ENCODE measurements at regions not wholly inside any gene's neighbourhood (a gene's known extent, or its start where the extent isn't known, plus 50 kb on each side); places are given as distances from the start of the nearest gene placed in this dataset.
"Not testable (repeated sequence)": the region's sequence is repeated elsewhere in the genome, so short reads cannot be mapped to it uniquely, and the experiment has no call there.

- Mint-ChIP-seq H3K4me3 (no peak overlapping the region), H3K9me3 (ENCODE audit: insufficient read depth) (peaks cover 5% of the 10 kb centered on the region), H3K36me3 (ENCODE audit: low read depth) (no peaks in the 10 kb centered on the region), H3K4me1 (ENCODE audit: low read depth) (no peaks in the 10 kb centered on the region), H3K27me3 (ENCODE audit: low read depth) (no peaks in the 10 kb centered on the region), H3K27ac (no peak overlapping the region)
- no peak for ATAC-seq
- ChIA-PET CTCF (no interaction called here), POLR2A (no interaction called here)
- DNase-seq, result no peak
Observed at GRCh38 chr4:101669138-101669831, 121.2 kb upstream of the BANK1 start.

GRCh38 chr4:101667348-101667747, 123.2 kb upstream of the BANK1 start:
- POLR2A ChIA-PET, result no interaction called here
- no peak overlapping the region for H3K27ac Mint-ChIP-seq
- ATAC-seq (no peak), DNase-seq (no peak)
- H3K9me3 Mint-ChIP-seq (ENCODE audit: insufficient read depth), result no peaks in the 10 kb centered on the region
- H3K4me3 Mint-ChIP-seq, result no peak overlapping the region
- no peaks in the 10 kb centered on the region for H3K4me1 Mint-ChIP-seq (ENCODE audit: low read depth)
- H3K27me3 Mint-ChIP-seq (ENCODE audit: low read depth), result no peaks in the 10 kb centered on the region
- CTCF ChIA-PET, result no interaction called here
- H3K36me3 Mint-ChIP-seq (ENCODE audit: low read depth), result no peaks in the 10 kb centered on the region

GRCh38 chr4:101660607-101661006, 129.9 kb upstream of the BANK1 start:
- DNase-seq (no peak), ATAC-seq (no peak)
- no peak overlapping the region for H3K4me3 Mint-ChIP-seq
- H3K36me3 Mint-ChIP-seq (ENCODE audit: low read depth), result no peaks in the 10 kb centered on the region
- peaks cover 8% of the 10 kb centered on the region for H3K27me3 Mint-ChIP-seq (ENCODE audit: low read depth)
- H3K9me3 Mint-ChIP-seq (ENCODE audit: insufficient read depth), result no peaks in the 10 kb centered on the region
- CTCF ChIA-PET, result no interaction called here
- POLR2A ChIA-PET, result no interaction called here
- H3K4me1 Mint-ChIP-seq (ENCODE audit: low read depth), result no peaks in the 10 kb centered on the region
- no peak overlapping the region for H3K27ac Mint-ChIP-seq

GRCh38 chr4:101655857-101656256, 134.7 kb upstream of the BANK1 start:
- no peak for DNase-seq
- CTCF ChIA-PET, result no interaction called here
- no peaks in the 10 kb centered on the region for H3K4me1 Mint-ChIP-seq (ENCODE audit: low read depth)
- POLR2A ChIA-PET, result interaction anchor here (0.6 kb wide), 1 partner anchor 497 kb away, joined by 3 read pairs; no protein-coding TSS in a partner anchor
- no peaks in the 10 kb centered on the region for H3K36me3 Mint-ChIP-seq (ENCODE audit: low read depth)
- H3K27ac Mint-ChIP-seq, result no peak overlapping the region
- peaks cover 6% of the 10 kb centered on the region for H3K27me3 Mint-ChIP-seq (ENCODE audit: low read depth)
- no peak for ATAC-seq
- no peaks in the 10 kb centered on the region for H3K9me3 Mint-ChIP-seq (ENCODE audit: insufficient read depth)
- H3K4me3 Mint-ChIP-seq, result no peak overlapping the region

- ChIA-PET POLR2A (no interaction called here), CTCF (no interaction called here)
- Mint-ChIP-seq H3K36me3 (ENCODE audit: low read depth) (no peaks in the 10 kb centered on the region), H3K4me3 (no peak overlapping the region), H3K4me1 (ENCODE audit: low read depth) (no peaks in the 10 kb centered on the region), H3K27me3 (ENCODE audit: low read depth) (peaks cover 4% of the 10 kb centered on the region), H3K27ac (no peak overlapping the region), H3K9me3 (ENCODE audit: insufficient read depth) (no peaks in the 10 kb centered on the region)
- no peak for DNase-seq
- ATAC-seq, result no peak
Observed at GRCh38 chr4:101655005-101655404, 135.5 kb upstream of the BANK1 start.

GRCh38 chr4:101651778-101652177, 138.8 kb upstream of the BANK1 start:
- Mint-ChIP-seq H3K36me3 (ENCODE audit: low read depth) (no peaks in the 10 kb centered on the region), H3K4me3 (no peak overlapping the region), H3K27me3 (ENCODE audit: low read depth) (peaks cover 5% of the 10 kb centered on the region), H3K27ac (no peak overlapping the region), H3K4me1 (ENCODE audit: low read depth) (no peaks in the 10 kb centered on the region), H3K9me3 (ENCODE audit: insufficient read depth) (no peaks in the 10 kb centered on the region)
- DNase-seq, result no peak
- CTCF ChIA-PET, result no interaction called here
- POLR2A ChIA-PET, result no interaction called here
- no peak for ATAC-seq

GRCh38 chr4:101649790-101650515, 140.6 kb upstream of the BANK1 start:
- ChIA-PET POLR2A (no interaction called here), CTCF (no interaction called here)
- DNase-seq (no peak), ATAC-seq (no peak)
- H3K4me3 Mint-ChIP-seq, result no peak overlapping the region
- H3K36me3 Mint-ChIP-seq (ENCODE audit: low read depth), result no peaks in the 10 kb centered on the region
- H3K27me3 Mint-ChIP-seq (ENCODE audit: low read depth), result peaks cover 6% of the 10 kb centered on the region
- no peaks in the 10 kb centered on the region for H3K9me3 Mint-ChIP-seq (ENCODE audit: insufficient read depth)
- H3K4me1 Mint-ChIP-seq (ENCODE audit: low read depth), result no peaks in the 10 kb centered on the region
- H3K27ac Mint-ChIP-seq, result no peak overlapping the region

GRCh38 chr4:101647710-101648034, 142.9 kb upstream of the BANK1 start:
- Mint-ChIP-seq H3K27ac (no peak overlapping the region), H3K4me1 (ENCODE audit: low read depth) (no peaks in the 10 kb centered on the region), H3K4me3 (no peak overlapping the region), H3K9me3 (ENCODE audit: insufficient read depth) (no peaks in the 10 kb centered on the region), H3K27me3 (ENCODE audit: low read depth) (peaks cover 9% of the 10 kb centered on the region), H3K36me3 (ENCODE audit: low read depth) (no peaks in the 10 kb centered on the region)
- POLR2A ChIA-PET, result no interaction called here
- ATAC-seq (no peak), DNase-seq (no peak)
- CTCF ChIA-PET, result no interaction called here

- H3K4me3 Mint-ChIP-seq, result no peak overlapping the region
- DNase-seq (no peak), ATAC-seq (no peak)
- H3K9me3 Mint-ChIP-seq (ENCODE audit: insufficient read depth), result no peaks in the 10 kb centered on the region
- H3K27ac Mint-ChIP-seq, result no peak overlapping the region
- CTCF ChIA-PET, result interaction anchor here (1.7 kb wide), 1 partner anchor 48 kb away, joined by 3 read pairs; no protein-coding TSS in a partner anchor
- peaks cover 18% of the 10 kb centered on the region for H3K27me3 Mint-ChIP-seq (ENCODE audit: low read depth)
- POLR2A ChIA-PET, result no interaction called here
- no peaks in the 10 kb centered on the region for H3K36me3 Mint-ChIP-seq (ENCODE audit: low read depth)
- no peaks in the 10 kb centered on the region for H3K4me1 Mint-ChIP-seq (ENCODE audit: low read depth)
Observed at GRCh38 chr4:101644516-101644915, 146.0 kb upstream of the BANK1 start.

- ChIA-PET CTCF (no interaction called here), POLR2A (no interaction called here)
- Mint-ChIP-seq H3K27ac (no peak overlapping the region), H3K27me3 (ENCODE audit: low read depth) (peaks cover 16% of the 10 kb centered on the region), H3K9me3 (ENCODE audit: insufficient read depth) (no peaks in the 10 kb centered on the region), H3K36me3 (ENCODE audit: low read depth) (no peaks in the 10 kb centered on the region), H3K4me3 (no peak overlapping the region), H3K4me1 (ENCODE audit: low read depth) (no peaks in the 10 kb centered on the region)
- DNase-seq, result no peak
- no peak for ATAC-seq
Observed at GRCh38 chr4:101643186-101643837, 147.2 kb upstream of the BANK1 start.

- CTCF ChIA-PET; H3K36me3 Mint-ChIP-seq (ENCODE audit: low read depth); DNase-seq; H3K27me3 Mint-ChIP-seq (ENCODE audit: low read depth); H3K27ac Mint-ChIP-seq; ATAC-seq; POLR2A ChIA-PET; H3K9me3 Mint-ChIP-seq (ENCODE audit: insufficient read depth); H3K4me1 Mint-ChIP-seq (ENCODE audit: low read depth); H3K4me3 Mint-ChIP-seq: not testable (repeated sequence)
Observed at GRCh38 chr4:101632766-101633165, 157.8 kb upstream of the BANK1 start.

- CTCF ChIA-PET, result no interaction called here
- no peak overlapping the region for H3K4me3 Mint-ChIP-seq
- POLR2A ChIA-PET, result no interaction called here
- H3K9me3 Mint-ChIP-seq (ENCODE audit: insufficient read depth), result no peaks in the 10 kb centered on the region
- ATAC-seq (no peak), DNase-seq (no peak)
- H3K27ac Mint-ChIP-seq, result no peak overlapping the region
- no peaks in the 10 kb centered on the region for H3K4me1 Mint-ChIP-seq (ENCODE audit: low read depth)
- no peaks in the 10 kb centered on the region for H3K36me3 Mint-ChIP-seq (ENCODE audit: low read depth)
- H3K27me3 Mint-ChIP-seq (ENCODE audit: low read depth), result peaks cover 2% of the 10 kb centered on the region
Observed at GRCh38 chr4:101630319-101630986, 160.1 kb upstream of the BANK1 start.

All from activated CD8-positive, alpha-beta T cell treated with anti-CD3 and anti-CD28 coated beads, Interleukin-2, amount 10 ng/mL, durations not matched to agents 7 days and 5 days (primary cell).